GM11168 (cell line): ENCODE measurements at regions not wholly inside any gene's neighbourhood (a gene's known extent, or its start where the extent isn't known, plus 50 kb on each side); places are given as distances from the start of the nearest gene placed in this dataset.

Experiments used
- in situ Hi-C: fragments of 300-500 bp; cut with MboI; formaldehyde crosslinking; loops from one replicate; pipeline ENCODE4 v1.12.0; 2022; ENCODE audit warnings: low sequenced_read_pairs; ENCODE audit not compliant: unreplicated experiment

GRCh38 chr1:47624531-47624930, 186.7 kb downstream of the FOXD2 start:
- in situ Hi-C loops = no loop called here

- in situ Hi-C loops = no loop called here
Observed at GRCh38 chr1:47627016-47627415, 189.2 kb downstream of the FOXD2 start.

DNA sequence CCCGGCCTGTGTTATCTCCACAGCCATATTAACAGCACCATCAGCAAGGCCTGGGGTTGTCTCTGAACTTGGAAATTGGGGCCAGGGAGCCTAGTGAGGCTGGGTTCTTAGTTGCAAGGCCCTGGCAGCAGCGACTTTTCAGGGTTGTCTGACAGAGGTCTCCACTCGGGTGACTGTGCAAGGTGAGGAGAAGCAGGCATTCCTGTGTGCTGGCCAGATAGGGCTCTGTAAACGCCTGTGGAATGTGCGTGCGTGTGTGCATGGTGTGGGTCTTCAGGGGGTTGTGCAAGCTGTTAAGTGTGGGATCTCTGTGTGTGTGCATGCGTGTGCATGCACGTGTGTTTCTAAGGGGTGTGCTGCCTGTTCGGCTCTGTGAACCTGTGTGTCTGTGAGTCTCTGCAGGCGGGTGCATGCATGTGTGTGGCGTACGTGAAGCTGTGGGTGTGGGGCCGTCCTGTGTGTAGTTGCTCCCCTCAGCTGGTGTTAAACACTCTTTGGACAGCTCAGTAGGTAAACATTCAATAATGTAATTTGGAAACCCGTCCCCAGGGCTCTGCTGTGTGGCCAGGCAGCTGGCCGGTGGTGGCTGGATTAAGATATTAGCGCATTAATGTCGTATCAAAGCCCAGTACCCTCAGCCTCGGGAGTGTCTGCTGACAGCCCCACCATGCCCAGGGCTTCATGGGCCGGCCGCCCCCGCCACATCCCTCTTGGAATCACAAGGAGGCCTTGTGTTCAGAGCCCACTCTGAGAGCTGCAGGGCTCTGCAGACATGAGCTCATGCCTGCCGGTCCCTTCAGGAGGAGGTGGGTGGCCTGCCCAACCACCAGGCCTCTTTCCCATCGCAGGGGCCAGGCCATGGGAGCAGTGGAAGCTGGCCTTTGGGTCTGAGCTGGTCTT, 189.9 kb downstream of the FOXD2 start:
- in situ Hi-C loops = no loop called here

DNA sequence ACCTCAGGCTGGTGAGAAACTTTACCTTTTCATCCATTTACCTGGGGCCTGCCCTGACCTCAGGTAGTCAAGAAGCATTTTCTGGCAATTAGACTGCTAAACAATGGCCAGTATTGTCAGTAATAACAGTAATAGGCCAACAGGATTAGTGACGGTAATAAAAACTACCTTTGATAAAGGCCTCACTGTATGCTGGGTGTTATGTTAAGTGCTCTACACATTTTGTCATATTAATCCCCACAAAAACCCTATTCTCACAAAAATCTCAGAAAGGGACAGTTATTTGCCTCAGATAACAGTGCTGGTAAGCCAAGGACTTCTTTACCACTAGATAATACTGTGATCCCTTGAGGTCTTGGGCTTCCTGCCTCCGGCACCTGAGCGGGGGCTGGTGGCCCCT, 191.4 kb downstream of the FOXD2 start:
- in situ Hi-C loops = no loop called here

DNA sequence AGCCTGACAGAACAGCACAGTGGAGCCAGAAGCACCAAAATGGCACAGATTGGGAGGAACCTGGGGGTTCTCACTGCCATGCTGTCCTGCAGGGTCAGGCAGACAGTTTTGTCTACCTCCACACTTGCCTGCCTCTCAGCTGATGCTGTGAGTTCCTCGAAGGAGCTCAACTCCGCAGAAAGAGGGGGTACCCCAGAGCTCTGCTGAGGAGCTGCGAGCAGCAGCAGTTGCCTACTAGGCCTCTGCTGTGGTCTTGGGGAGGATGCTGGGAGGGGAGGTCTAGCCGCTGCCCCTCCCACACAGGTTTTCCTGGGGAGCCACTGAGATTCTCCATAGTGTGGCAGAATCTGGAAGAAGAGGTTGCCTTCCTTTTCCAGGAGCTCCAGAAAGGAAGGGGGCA, 192.5 kb downstream of the FOXD2 start:
- in situ Hi-C loops = no loop called here

DNA sequence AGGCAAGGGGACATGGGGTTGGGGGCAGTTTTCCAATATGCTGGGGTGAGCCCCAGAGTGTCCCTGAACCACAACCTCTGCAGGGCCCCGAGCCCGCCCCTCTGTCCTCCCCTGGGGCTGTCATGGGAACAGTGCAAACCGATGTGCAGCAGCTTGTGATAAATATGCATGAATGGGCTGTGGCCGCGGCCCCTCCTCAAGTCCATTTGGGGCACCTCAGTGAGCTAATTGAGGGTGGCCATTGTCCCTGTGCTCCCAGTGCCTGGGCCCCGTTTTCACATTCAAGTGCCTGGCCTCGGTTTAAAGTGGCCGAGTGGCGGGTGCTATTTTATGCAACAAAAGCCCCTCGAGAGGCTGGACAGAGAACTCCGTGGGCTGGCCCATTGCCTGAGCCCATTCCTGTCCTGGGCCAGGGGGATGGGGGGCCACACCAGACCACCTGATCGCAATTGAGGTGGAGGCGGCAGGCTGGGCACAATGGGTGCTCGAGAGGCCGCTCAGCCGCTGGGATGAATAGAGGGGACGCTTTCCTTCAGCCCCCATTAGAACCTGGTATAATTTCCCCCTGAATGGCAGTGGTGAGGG, 193.7 kb downstream of the FOXD2 start:
- in situ Hi-C loops = no loop called here

GRCh38 chr1:47635111-47635510, 197.3 kb downstream of the FOXD2 start:
- in situ Hi-C loops = no loop called here

- in situ Hi-C loops = no loop called here
Observed at GRCh38 chr1:47635597-47635996, 197.8 kb downstream of the FOXD2 start.

- in situ Hi-C loops = no loop called here
Observed at GRCh38 chr1:47637111-47637685, 199.4 kb downstream of the FOXD2 start.

- in situ Hi-C loops = no loop called here
Observed at GRCh38 chr1:47638240-47638639, 200.4 kb downstream of the FOXD2 start.

DNA sequence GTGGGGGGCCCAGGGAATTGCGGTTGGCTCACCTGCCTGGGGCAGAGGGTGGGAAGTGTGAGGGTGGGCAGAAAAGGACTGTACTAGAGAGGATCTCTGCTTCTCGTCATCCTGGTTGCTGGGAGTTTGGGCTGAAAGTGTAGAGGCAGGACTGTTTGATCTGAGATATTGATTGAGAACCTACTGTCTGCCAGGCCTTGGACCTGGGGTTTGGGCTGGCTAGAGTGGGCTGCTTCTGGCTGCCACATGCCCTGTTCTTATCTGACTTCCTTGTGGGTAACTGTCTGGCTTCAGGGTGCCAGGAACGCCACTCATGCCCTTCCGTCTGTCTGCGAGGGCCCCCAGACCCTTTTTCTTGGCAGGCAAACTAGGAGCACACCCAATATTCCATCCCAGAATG, 200.9 kb downstream of the FOXD2 start:
- in situ Hi-C loops = no loop called here

GRCh38 chr1:47643306-47644211, 205.7 kb downstream of the FOXD2 start:
- in situ Hi-C loops = no loop called here

GRCh38 chr1:47644212-47644573, 206.3 kb downstream of the FOXD2 start:
- in situ Hi-C loops = no loop called here

- in situ Hi-C loops = no loop called here
Observed at GRCh38 chr1:47645151-47645550, 207.3 kb downstream of the FOXD2 start.

- in situ Hi-C loops = no loop called here
Observed at GRCh38 chr1:47646676-47647075, 208.8 kb downstream of the FOXD2 start.

DNA sequence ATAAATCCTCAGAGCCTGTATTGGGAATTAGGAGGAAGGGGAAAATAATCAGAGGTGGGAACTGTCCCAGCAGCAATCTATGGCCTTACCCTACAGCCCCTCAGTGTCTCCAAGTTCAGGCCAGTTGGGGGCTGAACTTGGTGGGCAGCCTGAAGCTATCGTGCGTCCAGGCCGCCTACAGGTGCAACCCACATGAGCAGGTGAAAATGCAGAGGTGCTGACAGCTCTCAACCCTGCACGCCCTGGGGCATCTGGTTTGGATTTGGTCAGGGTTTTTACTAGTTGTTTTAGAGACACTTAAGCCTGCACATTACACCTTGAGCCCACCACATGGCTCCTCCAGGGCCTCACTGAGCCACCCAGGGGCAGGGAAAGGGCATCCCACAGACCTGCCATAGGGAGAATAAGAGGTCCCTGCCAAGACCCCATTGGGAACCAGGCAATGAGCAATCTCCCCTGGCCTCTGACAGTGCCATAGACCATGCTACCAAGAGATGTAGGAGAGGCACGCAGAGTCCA, 209.5 kb downstream of the FOXD2 start:
- in situ Hi-C loops = no loop called here

- in situ Hi-C loops = no loop called here
Observed at GRCh38 chr1:47650205-47650604, 212.4 kb downstream of the FOXD2 start.

- in situ Hi-C loops = no loop called here
Observed at GRCh38 chr1:47650611-47651010, 212.8 kb downstream of the FOXD2 start.

DNA sequence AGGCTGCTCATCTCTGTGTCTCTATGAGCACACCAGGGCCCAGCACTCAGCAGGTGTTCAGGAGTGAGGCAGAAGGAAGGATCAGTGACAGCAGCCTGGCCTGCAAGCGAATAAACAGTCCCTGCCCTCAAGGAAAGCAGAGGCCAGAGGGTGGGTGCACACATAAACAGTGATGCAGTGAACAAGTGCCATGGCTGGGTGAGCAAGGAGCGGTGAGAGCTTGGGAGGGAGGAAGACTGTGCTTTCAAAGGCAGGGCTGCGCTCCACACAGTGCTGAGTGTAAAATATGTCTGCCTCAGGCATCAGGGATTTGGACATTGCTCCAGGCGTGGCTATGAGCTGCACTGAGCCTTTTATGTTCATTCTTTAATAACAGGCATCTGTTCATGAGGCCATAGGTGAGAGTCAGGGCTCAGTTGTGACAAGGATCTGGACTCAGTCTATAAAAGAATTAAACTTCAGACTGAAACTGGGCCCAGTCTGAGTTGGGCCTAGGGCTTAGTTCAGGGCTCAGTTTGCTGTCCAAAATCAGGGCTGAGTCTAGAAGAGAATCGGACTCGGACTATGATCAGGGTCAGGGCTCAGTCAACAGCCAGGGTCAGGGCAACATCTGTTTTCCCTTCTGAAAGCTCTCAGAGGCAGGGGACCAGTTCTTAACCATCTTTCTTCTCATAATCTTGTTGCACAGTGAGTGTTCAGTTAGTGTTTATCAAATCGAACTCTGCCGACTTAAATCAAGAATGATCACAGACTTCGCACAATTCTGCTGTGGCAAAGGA, 213.7 kb downstream of the FOXD2 start:
- in situ Hi-C loops = no loop called here
